Hepatic stellate cell (primary cell): ENCODE measurements at regions not wholly inside any gene's neighbourhood (a gene's known extent, or its start where the extent isn't known, plus 50 kb on each side); places are given as distances from the start of the nearest gene placed in this dataset.
"Not testable (repeated sequence)": the region's sequence is repeated elsewhere in the genome, so short reads cannot be mapped to it uniquely, and the experiment has no call there.

Experiments used
- DNase-seq: peaks from one replicate; pipeline ENCODE4 v3.0.0; 2011; ENCODE audit warnings: low spot score

DNA sequence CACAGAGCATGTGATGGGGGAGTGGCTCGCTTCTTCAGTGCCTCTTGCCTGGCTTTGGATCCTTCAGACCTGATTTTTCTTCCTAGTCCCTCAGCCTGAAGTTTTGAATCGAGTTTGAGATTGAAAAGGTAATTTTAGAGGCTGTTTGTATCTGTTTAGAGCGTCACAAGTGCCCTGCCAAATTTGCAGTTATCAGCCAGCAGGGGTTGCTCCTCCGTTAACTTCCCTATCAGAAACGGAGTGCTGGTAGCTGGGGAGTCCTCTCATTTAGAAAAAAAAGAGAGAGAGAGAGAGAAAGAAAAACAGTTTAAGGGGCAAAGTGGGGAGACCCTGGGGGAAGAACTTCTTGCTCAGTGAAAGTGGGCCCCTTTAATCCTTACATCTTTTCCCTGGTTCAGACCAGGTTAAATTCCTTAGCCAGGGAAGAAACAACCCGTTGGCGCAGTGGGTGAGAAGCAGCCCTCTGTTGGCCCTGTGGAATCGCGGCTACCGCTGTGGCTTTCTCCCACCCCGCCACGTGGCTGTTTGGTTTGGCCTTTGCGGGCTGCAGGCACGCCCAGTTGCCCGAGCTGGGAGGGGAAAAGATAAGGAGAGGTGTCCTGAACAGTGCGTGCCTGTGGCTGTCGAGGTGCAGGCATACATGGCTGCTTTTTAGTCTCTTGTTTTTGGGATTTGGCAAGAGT lies 576.7 kb upstream of the ACO1 start:
- DNase-seq = no peak

DNA sequence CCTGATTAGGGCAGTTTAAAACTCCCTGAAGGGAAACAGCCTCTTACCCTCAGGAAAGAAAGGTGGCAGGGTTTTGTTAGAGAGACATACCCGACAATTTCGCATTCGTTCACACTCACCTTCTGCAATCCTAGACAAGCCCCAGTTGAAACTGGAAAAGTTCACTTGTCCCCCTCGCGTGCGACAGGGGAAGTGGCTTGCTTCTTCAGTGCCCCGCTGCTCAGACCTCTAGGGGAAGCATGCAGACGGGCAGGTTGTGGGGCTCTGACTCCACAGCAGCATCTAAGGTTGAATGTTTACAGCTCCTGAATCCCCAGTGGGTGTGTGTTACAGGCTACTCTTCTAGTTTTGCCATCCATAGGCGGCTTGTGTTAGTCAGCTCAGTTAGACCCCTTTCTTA lies 575.7 kb upstream of the ACO1 start:
- no peak for DNase-seq

- DNase-seq = no peak
Measured at GRCh38 chr9:31820426-31820825, 564.0 kb upstream of the ACO1 start.

DNA sequence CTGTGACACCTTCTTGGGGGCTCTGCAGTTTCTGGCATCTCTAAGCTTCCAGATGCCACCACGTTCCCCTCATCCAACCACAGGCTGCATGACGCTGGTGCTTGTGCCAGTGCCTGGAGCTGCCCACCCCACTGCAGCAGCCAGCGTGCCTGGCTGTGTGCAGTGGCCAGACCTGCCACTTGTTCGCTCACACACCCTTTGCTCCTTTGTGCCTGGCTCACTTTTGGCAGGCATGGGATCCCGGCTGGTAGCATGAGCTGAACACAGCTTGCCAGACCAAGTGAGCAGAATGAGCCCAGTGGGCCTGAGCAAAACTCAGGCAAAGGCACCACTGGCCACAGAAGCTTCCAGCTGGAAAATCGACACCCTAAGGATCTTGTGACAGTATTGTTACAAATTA lies 562.9 kb upstream of the ACO1 start:
- DNase-seq = no peak

GRCh38 chr9:31823365-31823764 lies 561.1 kb upstream of the ACO1 start:
- DNase-seq = no peak

GRCh38 chr9:31824860-31825259 lies 559.6 kb upstream of the ACO1 start:
- DNase-seq = no peak

DNA sequence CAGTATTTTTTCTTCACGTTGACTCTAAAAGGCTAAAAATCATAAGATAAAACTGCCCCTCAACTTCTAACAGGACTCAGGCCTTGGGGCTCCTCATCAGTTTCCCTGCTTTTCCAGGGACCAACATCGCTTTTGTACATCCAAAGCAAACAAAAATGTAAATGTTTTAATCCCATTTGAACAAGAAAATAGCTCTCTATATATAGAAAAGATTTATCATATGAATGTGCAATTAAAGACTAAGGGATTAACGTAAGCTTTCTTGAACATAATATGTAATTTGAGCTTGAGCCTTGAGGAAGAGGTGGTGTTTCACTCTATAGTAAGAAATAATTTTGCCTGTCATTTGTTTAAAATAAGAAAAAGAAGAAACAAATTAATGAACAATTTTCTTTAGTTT lies 547.2 kb upstream of the ACO1 start:
- no peak for DNase-seq

DNA sequence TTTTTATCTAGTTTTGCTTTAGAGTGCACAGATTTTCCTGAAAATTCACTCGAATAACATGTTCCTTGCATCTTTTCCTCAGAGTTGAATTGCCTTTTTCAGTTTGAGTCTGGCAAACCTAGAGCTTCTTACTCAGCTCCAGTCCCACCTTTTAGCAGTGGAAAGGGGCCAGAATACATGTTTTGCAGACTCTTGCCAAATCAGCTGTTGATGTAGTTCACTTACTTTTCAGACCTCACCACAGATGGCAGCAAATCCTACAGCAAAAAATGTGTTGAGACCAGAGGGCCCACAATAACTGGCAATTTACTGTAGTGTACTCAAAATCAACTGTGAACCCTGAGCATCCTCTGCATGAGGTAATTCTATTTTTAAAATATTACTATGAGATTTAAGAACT lies 545.2 kb upstream of the ACO1 start:
- no peak for DNase-seq

DNA sequence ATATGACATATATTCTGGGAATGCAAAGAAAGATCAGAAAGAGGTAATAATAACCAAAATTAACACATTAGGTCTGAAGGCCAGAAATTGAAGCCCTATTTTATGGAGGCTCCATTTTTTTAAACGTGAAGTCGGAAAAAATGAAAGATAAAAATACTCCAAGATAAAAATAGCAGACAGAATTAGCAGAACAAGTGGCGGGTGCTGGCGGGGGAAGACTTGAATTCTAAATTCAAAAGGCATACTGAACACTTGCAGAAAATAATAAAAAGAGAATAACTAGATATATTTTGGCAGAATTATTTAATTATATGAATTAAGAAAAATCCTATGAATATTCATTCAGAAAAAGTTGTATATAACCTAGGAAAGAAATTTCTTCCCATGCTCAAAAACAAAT lies 543.7 kb upstream of the ACO1 start:
- DNase-seq = no peak

GRCh38 chr9:31847963-31848362 lies 536.5 kb upstream of the ACO1 start:
- DNase-seq = no peak

GRCh38 chr9:31848505-31849285 lies 535.7 kb upstream of the ACO1 start:
- no peak for DNase-seq

GRCh38 chr9:31854187-31854586 lies 530.3 kb upstream of the ACO1 start:
- DNase-seq = no peak

GRCh38 chr9:31868830-31869229 lies 515.6 kb upstream of the ACO1 start:
- DNase-seq = no peak

DNA sequence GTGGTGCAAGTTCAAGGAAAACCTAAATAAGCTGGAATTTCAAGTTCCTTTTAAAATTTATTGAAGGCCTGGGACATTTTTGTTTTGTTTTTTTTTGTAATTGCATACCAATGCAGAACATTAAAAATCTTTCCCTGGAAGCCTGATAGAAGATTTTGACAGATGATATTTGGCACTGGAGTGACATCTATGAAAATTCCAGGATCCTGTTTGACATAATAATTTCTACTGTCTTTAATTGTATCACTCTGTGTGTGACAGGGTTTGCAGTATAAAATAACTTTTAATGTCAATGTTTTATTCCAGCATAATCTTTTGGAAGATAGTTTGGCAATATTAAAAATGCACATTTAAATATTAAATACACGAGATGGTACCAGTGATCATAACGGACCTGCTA lies 514.2 kb upstream of the ACO1 start:
- DNase-seq = no peak

- no peak for DNase-seq
Measured at GRCh38 chr9:31873722-31874121, 510.7 kb upstream of the ACO1 start.

GRCh38 chr9:31894008-31894407 lies 490.4 kb upstream of the ACO1 start:
- DNase-seq = no peak

GRCh38 chr9:31908158-31908890 lies 476.1 kb upstream of the ACO1 start:
- DNase-seq = no peak

DNA sequence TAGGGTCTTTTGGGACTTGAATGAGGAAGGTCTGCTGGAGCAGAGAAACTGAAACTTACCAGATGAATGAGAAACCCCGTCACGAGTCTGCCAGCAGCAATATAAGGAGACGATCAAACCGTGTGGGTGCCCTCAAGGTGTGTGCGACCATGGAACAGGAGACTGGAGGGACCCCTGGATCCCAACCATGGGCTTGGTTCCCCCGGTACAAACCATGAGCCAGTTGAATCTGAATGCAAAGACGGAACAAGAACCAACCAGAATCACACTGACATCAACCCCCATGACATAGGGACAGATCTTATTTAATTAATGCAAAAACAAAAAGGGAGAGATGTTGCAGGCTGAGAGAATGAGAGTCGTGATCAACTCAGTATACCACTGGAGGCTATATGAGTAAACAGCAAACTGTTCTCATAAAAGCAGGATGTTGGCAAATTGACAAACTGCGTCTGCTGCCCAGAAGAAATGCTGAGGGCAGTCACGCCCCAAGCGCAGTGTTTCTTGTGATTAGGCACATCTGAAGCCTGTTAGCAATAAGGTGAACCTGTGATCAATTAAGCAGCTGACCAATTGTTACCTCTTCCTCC lies 475.5 kb upstream of the ACO1 start:
- no peak for DNase-seq

DNA sequence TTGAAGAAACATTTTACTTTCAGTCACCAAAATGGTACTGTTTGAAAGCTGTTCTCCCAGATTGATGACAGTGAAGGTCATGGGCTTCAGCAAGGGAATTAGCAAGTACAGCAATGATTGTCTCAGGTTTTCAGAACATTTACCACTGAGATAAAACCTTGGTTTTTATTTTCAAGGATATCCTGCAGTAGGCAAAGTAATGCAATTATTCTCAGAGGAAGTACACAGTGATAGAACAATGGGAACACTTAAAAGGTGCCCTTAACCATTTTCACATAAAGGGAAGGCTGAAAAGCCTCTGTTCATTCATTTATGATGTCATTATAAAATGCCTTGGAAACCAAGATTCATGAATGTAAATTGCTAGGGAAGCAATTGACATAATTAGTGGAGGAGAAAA lies 471.8 kb upstream of the ACO1 start:
- no peak for DNase-seq

- DNase-seq = no peak
Measured at GRCh38 chr9:31916591-31917241, 467.7 kb upstream of the ACO1 start.

DNA sequence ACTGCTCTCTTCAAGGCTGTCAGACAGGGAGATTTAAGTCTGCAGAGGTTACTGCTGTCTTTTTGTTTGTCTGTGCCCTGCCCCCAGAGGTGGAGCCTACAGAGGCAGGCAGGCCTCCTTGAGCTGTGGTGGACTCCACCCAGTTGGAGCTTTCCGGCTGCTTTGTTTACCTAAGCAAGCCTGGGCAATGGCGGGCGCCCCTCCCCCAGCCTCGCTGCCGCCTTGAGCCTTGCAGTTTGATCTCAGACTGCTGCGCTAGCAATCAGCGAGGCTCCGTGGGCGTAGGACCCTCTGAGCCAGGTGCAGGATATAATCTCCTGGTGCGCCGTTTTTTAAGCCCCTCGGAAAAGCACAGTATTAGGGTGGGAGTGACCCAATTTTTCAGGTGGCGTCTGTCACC lies 446.7 kb upstream of the ACO1 start:
- not testable (repeated sequence) for DNase-seq

- DNase-seq = no peak
Measured at GRCh38 chr9:31950756-31951155, 433.7 kb upstream of the ACO1 start.
